GM10248 (cell line): ENCODE measurements at regions not wholly inside any gene's neighbourhood (a gene's known extent, or its start where the extent isn't known, plus 50 kb on each side); places are given as distances from the start of the nearest gene placed in this dataset.

Experiments
- CTCF ChIA-PET: fragments of 300-600 bp; sonication (Branson Sonifier 250); formaldehyde crosslinking; extraction: SDS; loops from one replicate; lab custom pipeline; 2021; ENCODE audit warnings: antibody characterized with exemption; lab: Yijun Ruan, JAX
- POLR2A ChIA-PET: fragments of 350-650 bp; sonication (Branson Sonifier 250); formaldehyde crosslinking; extraction: SDS; loops from one replicate; lab custom pipeline; 2020; ENCODE audit warnings: antibody characterized with exemption; lab: Yijun Ruan, JAX
- DNase-seq: peaks from one replicate; pipeline ENCODE4 v3.0.0; 2012; ENCODE audit errors: extremely low spot score
- CTCF ChIP-seq: IDR thresholded peaks from 2 replicates; pipeline ENCODE4 v1.5.1; 2012; ENCODE audit warnings: mild to moderate bottlenecking, low read depth; ENCODE audit errors: extremely low read depth, missing control alignments, control extremely low read depth

GRCh38 chr18:55841314-55841713 is 253.3 kb upstream of the TCF4 start:
- POLR2A ChIA-PET = no interaction called here
- no peak for TF ChIP-seq CTCF
- CTCF ChIA-PET = interaction anchor here (1.2 kb wide), 1 partner anchor 22 kb away, joined by 3 read pairs; no protein-coding TSS in a partner anchor
- DNase-seq = no peak

- ChIA-PET CTCF (no interaction called here), POLR2A (no interaction called here)
- TF ChIP-seq CTCF = no peak
- DNase-seq = no peak
Measured at GRCh38 chr18:55840601-55841170, 252.7 kb upstream of the TCF4 start.

- ChIA-PET CTCF (no interaction called here), POLR2A (no interaction called here)
- TF ChIP-seq CTCF = no peak
- DNase-seq = no peak
Measured at GRCh38 chr18:55839343-55839742, 251.4 kb upstream of the TCF4 start.

GRCh38 chr18:55838841-55839240 is 250.8 kb upstream of the TCF4 start:
- no peak for DNase-seq
- CTCF ChIA-PET = no interaction called here
- POLR2A ChIA-PET = no interaction called here
- no peak for TF ChIP-seq CTCF

- ChIA-PET CTCF (no interaction called here), POLR2A (no interaction called here)
- no peak for DNase-seq
- no peak for TF ChIP-seq CTCF
Measured at GRCh38 chr18:55838319-55838718, 250.3 kb upstream of the TCF4 start.

GRCh38 chr18:55833543-55833942 is 245.6 kb upstream of the TCF4 start:
- DNase-seq = no peak
- CTCF ChIA-PET = interaction anchor here (1.2 kb wide), 1 partner anchor 12 kb away, joined by 3 read pairs; no protein-coding TSS in a partner anchor
- no peak for TF ChIP-seq CTCF
- POLR2A ChIA-PET = no interaction called here
